Stimulated activated naive CD8-positive, alpha-beta T cell treated with anti-CD3 and anti-CD28 coated beads, Interleukin-15, Interleukin-2, amounts not matched to agents 100 ng/mL and 50 ng/mL, for 24 hours (primary cell): ENCODE measurements at regions not wholly inside any gene's neighbourhood (a gene's known extent, or its start where the extent isn't known, plus 50 kb on each side); places are given as distances from the start of the nearest gene placed in this dataset.
"Not testable (repeated sequence)": the region's sequence is repeated elsewhere in the genome, so short reads cannot be mapped to it uniquely, and the experiment has no call there.

ENCODE experiments used
- H3K27ac Mint-ChIP-seq: one replicate; pipeline ENCODE4 v1.8.0; 2021; ENCODE audit warnings: mild to moderate bottlenecking, mixed read lengths
- H3K27me3 Mint-ChIP-seq: one replicate; pipeline ENCODE4 v1.8.0; 2021; ENCODE audit warnings: mixed read lengths
- H3K36me3 Mint-ChIP-seq: one replicate; pipeline ENCODE4 v1.8.0; 2021; ENCODE audit warnings: low read depth, mixed read lengths
- H3K4me1 Mint-ChIP-seq: one replicate; pipeline ENCODE4 v1.8.0; 2021; ENCODE audit warnings: low read depth, mixed read lengths
- H3K4me3 Mint-ChIP-seq: one replicate; pipeline ENCODE4 v1.8.0; 2021; ENCODE audit warnings: mild to moderate bottlenecking, mixed read lengths
- H3K9me3 Mint-ChIP-seq: one replicate; pipeline ENCODE4 v1.8.0; 2021; ENCODE audit warnings: mixed read lengths

DNA sequence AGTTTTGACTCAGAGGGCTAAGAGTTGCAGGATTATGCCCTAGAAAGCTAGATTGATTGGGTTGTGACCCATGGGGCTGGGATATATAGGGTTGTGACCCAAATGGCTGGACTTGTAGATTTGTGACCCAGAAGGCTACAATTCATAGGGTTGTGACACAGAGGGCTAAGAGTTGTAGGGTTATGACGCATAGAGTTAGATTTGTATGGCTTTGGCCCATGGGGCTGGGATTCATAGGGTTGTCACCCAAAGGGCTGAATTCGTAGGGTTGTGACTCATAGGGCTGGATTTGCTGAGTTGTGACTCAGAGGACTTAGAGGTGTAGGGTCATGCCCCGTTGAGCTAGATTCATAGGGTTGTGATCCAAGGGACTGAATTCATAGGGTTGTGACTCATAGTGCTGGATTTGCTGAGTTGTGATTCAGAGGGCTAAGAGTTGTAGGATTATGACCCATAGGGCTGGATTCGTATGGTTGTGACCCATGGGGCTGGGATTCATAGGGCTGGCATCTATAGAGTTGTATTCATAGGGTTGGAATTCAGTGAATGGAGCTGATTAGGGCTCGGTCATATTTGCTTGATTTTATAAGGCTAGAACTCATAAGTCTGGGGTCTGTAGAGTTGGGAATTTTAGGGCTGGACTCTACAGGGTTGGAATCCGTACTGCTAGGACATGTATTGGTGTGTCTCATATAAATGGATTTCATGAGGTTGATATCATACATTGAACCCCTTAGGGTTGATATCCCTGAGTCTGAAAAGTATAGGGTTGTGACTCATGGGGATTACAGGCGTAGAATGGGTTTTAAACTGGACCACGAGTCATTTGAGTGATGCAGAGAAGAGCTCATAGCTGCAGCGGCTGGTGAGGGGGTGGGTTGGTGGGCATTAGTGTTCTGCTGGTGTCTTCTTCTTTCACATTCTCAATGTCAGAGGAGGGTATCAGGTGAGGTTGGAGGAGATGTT lies 125.7 kb downstream of the CRLF2 start:
- Mint-ChIP-seq H3K27me3 (peaks cover 4% of the 10 kb centered on the region), H3K4me1 (no peaks in the 10 kb centered on the region), H3K9me3 (peaks cover 18% of the 10 kb centered on the region), H3K4me3 (no peak overlapping the region), H3K27ac (no peak overlapping the region), H3K36me3 (no peaks in the 10 kb centered on the region)

DNA sequence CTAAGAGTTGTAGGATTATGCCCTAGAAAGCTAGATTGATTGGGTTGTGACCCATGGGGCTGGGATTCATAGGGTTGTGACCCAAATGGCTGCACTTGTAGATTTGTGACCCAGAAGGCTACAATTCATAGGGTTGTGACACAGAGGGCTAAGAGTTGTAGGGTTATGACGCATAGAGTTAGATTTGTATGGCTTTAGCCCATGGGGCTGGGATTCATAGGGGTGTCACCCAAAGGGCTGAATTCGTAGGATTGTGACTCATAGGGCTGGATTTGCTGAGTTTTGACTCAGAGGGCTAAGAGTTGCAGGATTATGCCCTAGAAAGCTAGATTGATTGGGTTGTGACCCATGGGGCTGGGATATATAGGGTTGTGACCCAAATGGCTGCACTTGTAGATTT lies 126.6 kb downstream of the CRLF2 start:
- H3K4me1 Mint-ChIP-seq, H3K27ac Mint-ChIP-seq, H3K4me3 Mint-ChIP-seq, H3K27me3 Mint-ChIP-seq, H3K36me3 Mint-ChIP-seq: not testable (repeated sequence)
- H3K9me3 Mint-ChIP-seq: peaks cover 18% of the 10 kb centered on the region

DNA sequence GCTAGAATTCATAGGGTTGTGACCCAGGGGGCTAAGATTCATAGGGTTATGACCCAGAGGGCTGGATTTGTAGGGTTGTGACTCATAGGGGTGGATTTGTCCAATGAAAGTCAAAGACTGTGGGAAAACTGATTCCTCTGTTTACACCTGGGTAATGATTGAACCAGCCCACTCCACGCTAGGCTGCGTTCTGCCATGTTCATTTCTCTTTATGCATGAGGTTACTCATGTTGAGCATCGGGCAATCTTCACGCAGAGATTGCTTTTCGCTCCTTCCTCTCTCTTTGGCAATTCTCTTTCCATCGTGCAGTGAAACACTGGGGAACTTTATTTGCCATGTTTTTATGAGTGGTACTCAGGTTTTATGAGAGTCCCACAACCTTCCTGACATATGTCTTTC lies 127.8 kb downstream of the CRLF2 start:
- Mint-ChIP-seq H3K36me3 (no peaks in the 10 kb centered on the region), H3K27ac (no peak overlapping the region), H3K4me3 (no peak overlapping the region), H3K27me3 (peaks cover 7% of the 10 kb centered on the region), H3K4me1 (no peaks in the 10 kb centered on the region), H3K9me3 (peaks cover 18% of the 10 kb centered on the region)

DNA sequence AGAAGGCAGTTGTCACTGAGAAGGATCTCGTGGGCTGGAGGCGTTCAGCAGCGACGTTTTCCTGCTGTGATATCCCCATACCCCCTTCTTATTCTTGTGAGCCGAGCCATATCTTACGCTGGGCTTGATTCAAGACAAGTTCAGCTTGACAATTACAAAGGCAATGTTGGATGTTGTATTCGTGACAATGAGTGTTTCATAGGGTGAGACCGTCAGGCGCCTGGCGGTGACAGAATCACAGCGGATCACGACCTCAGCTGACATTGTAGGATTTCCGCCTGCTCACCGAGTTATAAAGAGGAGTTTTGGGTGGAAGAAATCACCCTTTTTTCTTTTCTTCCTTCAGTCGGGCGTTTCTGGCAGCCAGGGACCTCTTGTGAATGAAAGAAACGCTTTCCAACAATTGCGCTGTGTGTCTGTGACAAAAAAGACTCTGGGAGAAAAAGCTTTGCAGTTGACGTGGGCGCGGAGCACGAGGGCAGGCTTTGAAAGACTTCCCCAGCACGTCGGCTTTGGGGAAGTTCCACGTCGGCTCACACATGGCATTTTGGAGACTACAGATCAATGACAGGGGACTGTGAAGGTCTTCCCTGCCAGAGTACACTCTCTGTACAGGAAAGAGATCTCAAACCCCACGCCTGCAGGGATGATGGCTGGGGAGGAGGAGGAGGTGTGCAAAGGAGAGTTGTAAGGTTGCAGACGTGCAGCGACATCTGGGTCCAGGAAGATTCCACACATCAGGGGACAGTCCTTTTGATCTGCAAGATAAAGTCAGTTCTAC lies 135.4 kb downstream of the CRLF2 start:
- Mint-ChIP-seq H3K4me3 (no peak overlapping the region), H3K27me3 (peaks cover 22% of the 10 kb centered on the region)

DNA sequence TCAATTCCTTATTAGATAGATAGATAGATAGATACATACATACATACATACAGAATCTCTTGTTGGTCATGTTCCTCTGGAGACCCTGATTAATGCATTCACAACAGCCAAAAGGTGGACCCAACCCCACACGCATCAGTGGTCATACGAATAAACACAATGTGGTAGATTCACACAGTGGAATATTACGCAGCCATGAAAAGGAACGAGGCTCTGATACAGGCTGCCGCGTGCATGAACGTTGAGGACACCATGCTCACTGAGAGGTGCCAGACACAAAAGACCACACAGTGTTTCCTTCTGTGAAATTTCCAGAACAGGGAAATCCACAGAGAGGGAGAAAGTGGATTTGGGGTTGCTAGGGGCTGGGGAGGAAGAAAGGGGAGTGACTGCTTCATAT lies 136.7 kb downstream of the CRLF2 start:
- peaks cover 16% of the 10 kb centered on the region for H3K9me3 Mint-ChIP-seq
- peaks cover 22% of the 10 kb centered on the region for H3K27me3 Mint-ChIP-seq
- H3K4me1 Mint-ChIP-seq: no peaks in the 10 kb centered on the region
- no peak overlapping the region for H3K4me3 Mint-ChIP-seq
- H3K36me3 Mint-ChIP-seq: no peaks in the 10 kb centered on the region
- no peak overlapping the region for H3K27ac Mint-ChIP-seq

More for the DNA sequence above, 135.4 kb downstream of the CRLF2 start:
- H3K9me3 Mint-ChIP-seq: peaks cover 16% of the 10 kb centered on the region
- no peaks in the 10 kb centered on the region for H3K4me1 Mint-ChIP-seq
- no peaks in the 10 kb centered on the region for H3K36me3 Mint-ChIP-seq
- H3K27ac Mint-ChIP-seq: no peak overlapping the region

DNA sequence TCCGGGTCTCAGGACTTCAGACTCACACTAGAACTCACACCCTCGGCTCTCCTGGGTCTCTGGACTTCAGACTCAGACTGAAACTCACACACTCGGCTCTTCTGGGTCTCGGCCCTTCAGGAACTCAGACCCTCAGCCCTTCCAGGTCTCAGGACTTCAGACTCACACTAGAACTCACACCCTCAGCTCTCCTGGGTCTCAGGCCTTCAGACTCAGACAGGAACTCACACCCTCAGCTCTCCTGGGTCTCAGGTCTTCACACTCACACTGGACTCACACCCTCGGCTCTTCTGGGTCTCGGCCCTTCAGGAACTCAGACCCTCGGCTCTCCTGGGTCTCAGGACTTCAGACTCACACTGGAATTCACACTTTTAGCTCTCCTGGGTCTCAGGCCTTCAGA lies 137.3 kb downstream of the CRLF2 start:
- Mint-ChIP-seq H3K27me3 (peaks cover 18% of the 10 kb centered on the region), H3K27ac (no peak overlapping the region), H3K9me3 (peaks cover 16% of the 10 kb centered on the region), H3K4me1 (no peaks in the 10 kb centered on the region), H3K4me3 (no peak overlapping the region), H3K36me3 (no peaks in the 10 kb centered on the region)

GRCh38 chrX:1074755-1075154 lies 137.7 kb downstream of the CRLF2 start:
- Mint-ChIP-seq H3K4me1 (no peaks in the 10 kb centered on the region), H3K4me3 (no peak overlapping the region), H3K27me3 (peaks cover 18% of the 10 kb centered on the region), H3K9me3 (peaks cover 16% of the 10 kb centered on the region), H3K36me3 (no peaks in the 10 kb centered on the region), H3K27ac (no peak overlapping the region)

DNA sequence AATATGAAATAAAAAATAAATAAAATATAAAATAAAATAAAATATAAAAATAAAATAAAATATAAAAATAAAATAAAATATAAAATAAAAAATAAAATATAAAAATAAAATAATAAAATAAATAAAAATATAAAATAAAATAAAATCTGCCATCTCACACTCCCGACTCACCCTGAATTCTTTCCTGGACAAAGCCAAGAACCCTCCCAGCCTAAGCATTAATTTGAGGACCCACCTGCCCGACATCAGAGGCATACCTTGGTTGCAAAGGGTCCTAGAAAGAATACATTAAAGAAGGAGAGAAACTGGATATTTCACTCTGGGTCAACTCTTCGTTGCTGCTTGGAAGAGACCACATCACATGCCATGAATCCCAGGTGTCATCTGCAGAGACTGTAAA lies 138.3 kb downstream of the CRLF2 start:
- Mint-ChIP-seq H3K27ac (peak overlapping the region; percentile 6), H3K9me3 (peaks cover 16% of the 10 kb centered on the region), H3K36me3 (no peaks in the 10 kb centered on the region), H3K4me3 (no peak overlapping the region), H3K4me1 (no peaks in the 10 kb centered on the region), H3K27me3 (peaks cover 18% of the 10 kb centered on the region)

- Mint-ChIP-seq H3K27me3 (peaks cover 18% of the 10 kb centered on the region), H3K9me3 (peaks cover 16% of the 10 kb centered on the region), H3K4me1 (no peaks in the 10 kb centered on the region), H3K27ac (no peak overlapping the region), H3K36me3 (no peaks in the 10 kb centered on the region), H3K4me3 (no peak overlapping the region)
Measured at GRCh38 chrX:1072637-1073377, 139.6 kb downstream of the CRLF2 start.

GRCh38 chrX:1071351-1071750 lies 141.1 kb downstream of the CRLF2 start:
- H3K36me3 Mint-ChIP-seq: no peaks in the 10 kb centered on the region
- H3K9me3 Mint-ChIP-seq: peaks cover 16% of the 10 kb centered on the region
- no peak overlapping the region for H3K27ac Mint-ChIP-seq
- no peaks in the 10 kb centered on the region for H3K4me1 Mint-ChIP-seq
- H3K4me3 Mint-ChIP-seq: no peak overlapping the region
- H3K27me3 Mint-ChIP-seq: peaks cover 10% of the 10 kb centered on the region

- Mint-ChIP-seq H3K4me1 (no peaks in the 10 kb centered on the region), H3K36me3 (no peaks in the 10 kb centered on the region), H3K9me3 (peaks cover 33% of the 10 kb centered on the region), H3K27me3 (no peaks in the 10 kb centered on the region), H3K4me3 (no peak overlapping the region), H3K27ac (no peak overlapping the region)
Measured at GRCh38 chrX:1062351-1062750, 150.1 kb downstream of the CRLF2 start.

GRCh38 chrX:1060562-1060960 lies 151.9 kb downstream of the CRLF2 start:
- Mint-ChIP-seq H3K27me3 (no peaks in the 10 kb centered on the region), H3K4me1 (no peaks in the 10 kb centered on the region), H3K36me3 (no peaks in the 10 kb centered on the region), H3K4me3 (no peak overlapping the region), H3K27ac (no peak overlapping the region), H3K9me3 (peaks cover 36% of the 10 kb centered on the region)

GRCh38 chrX:1059576-1060561 lies 152.6 kb downstream of the CRLF2 start:
- H3K27ac Mint-ChIP-seq: no peak overlapping the region
- H3K9me3 Mint-ChIP-seq: peaks cover 36% of the 10 kb centered on the region
- H3K4me1 Mint-ChIP-seq: no peaks in the 10 kb centered on the region
- H3K4me3 Mint-ChIP-seq: no peak overlapping the region
- H3K36me3 Mint-ChIP-seq: no peaks in the 10 kb centered on the region
- no peaks in the 10 kb centered on the region for H3K27me3 Mint-ChIP-seq

GRCh38 chrX:1053600-1053999 lies 158.8 kb downstream of the CRLF2 start:
- not testable (repeated sequence) for H3K4me3 Mint-ChIP-seq, H3K27me3 Mint-ChIP-seq, H3K27ac Mint-ChIP-seq, H3K4me1 Mint-ChIP-seq
- peaks cover 11% of the 10 kb centered on the region for H3K36me3 Mint-ChIP-seq
- H3K9me3 Mint-ChIP-seq: peaks cover 29% of the 10 kb centered on the region
